Common myeloid progenitor, CD34-positive (primary cell): ENCODE measurements at regions not wholly inside any gene's neighbourhood (a gene's known extent, or its start where the extent isn't known, plus 50 kb on each side); places are given as distances from the start of the nearest gene placed in this dataset.

ENCODE experiments used
- CTCF ChIA-PET: fragments of 350-600 bp; sonication (Branson Sonifier 250); formaldehyde crosslinking; loops from one replicate; lab custom pipeline; 2021; ENCODE audit warnings: antibody characterized with exemption; lab: Charles Lee
- POLR2A ChIA-PET: fragments of 350-600 bp; sonication (Branson Sonifier 250); formaldehyde crosslinking; loops from one replicate; lab custom pipeline; 2021; ENCODE audit warnings: antibody characterized with exemption; lab: Charles Lee
- DNase-seq, 3 donors: peaks; one replicate each; pipeline versions ENCODE4 v3.0.0 to v3.0.0-alpha.2; 2013
- H3K27ac ChIP-seq, 2 experiments: 1 replicate in 1 of 2; 2 replicates in 1 of 2; pipeline ENCODE4 v1.7.0; 2013; ENCODE audit warnings: inconsistent platforms in 2 of 2, low read length in 2 of 2, mild to moderate bottlenecking in 2 of 2, low read depth in 1 of 2, moderate library complexity in 1 of 2; ENCODE audit not compliant: severe bottlenecking in 2 of 2, insufficient read depth in 1 of 2, poor library complexity in 1 of 2
- H3K27me3 ChIP-seq, 5 experiments: replicated peaks in 2 of 5; 1 replicate in 3 of 5; 2 replicates in 2 of 5; pipeline versions ENCODE4 v1.6.1 to v1.7.0; 2013; ENCODE audit warnings: low read length in 4 of 5, mild to moderate bottlenecking in 2 of 5, moderate library complexity in 2 of 5, inconsistent platforms in 1 of 5; ENCODE audit not compliant: insufficient read depth in 5 of 5, control insufficient read depth in 4 of 5
- H3K36me3 ChIP-seq, 4 experiments: 1 replicate in 2 of 4; 2 replicates in 2 of 4; pipeline versions ENCODE4 v1.6.1 to v1.7.0; 2013; ENCODE audit warnings: low read length in 3 of 4, control low read depth in 1 of 4, mild to moderate bottlenecking in 1 of 4; ENCODE audit not compliant: control insufficient read depth in 4 of 4, insufficient read depth in 4 of 4
- H3K4me1 ChIP-seq, 4 experiments: 1 replicate in 3 of 4; 2 replicates in 1 of 4; pipeline versions ENCODE4 v1.6.1 to v1.7.1; 2013; ENCODE audit warnings: low read length in 3 of 4, mild to moderate bottlenecking in 3 of 4, control low read depth in 1 of 4, inconsistent platforms in 1 of 4, moderate library complexity in 1 of 4; ENCODE audit not compliant: control insufficient read depth in 4 of 4, insufficient read depth in 4 of 4; ENCODE audit errors: control extremely low read depth in 1 of 4
- H3K4me3 ChIP-seq, 7 experiments: 1 replicate in 4 of 7; 2 replicates in 3 of 7; pipeline versions ENCODE4 v1.5.1 to v1.7.0; 2013; ENCODE audit warnings: mild to moderate bottlenecking in 7 of 7, low read length in 6 of 7, moderate library complexity in 6 of 7, inconsistent platforms in 2 of 7, low read depth in 2 of 7, control low read depth in 1 of 7; ENCODE audit not compliant: insufficient read depth in 4 of 7, control insufficient read depth in 1 of 7; ENCODE audit errors: extremely low read depth in 1 of 7
- H3K9me3 ChIP-seq, 5 experiments: 1 replicate in 4 of 5; 2 replicates in 1 of 5; pipeline versions ENCODE4 v1.6.1 to v1.7.1; 2013; ENCODE audit warnings: low read length in 4 of 5, mild to moderate bottlenecking in 2 of 5, inconsistent platforms in 1 of 5, low read depth in 1 of 5, moderate library complexity in 1 of 5; ENCODE audit not compliant: control insufficient read depth in 4 of 5, insufficient read depth in 2 of 5; ENCODE audit errors: control extremely low read depth in 1 of 5
- WGBS: methylation state at CpG from one replicate; pipeline ENCODE4 v1.1.5; 2013; ENCODE audit not compliant: insufficient coverage; 5-methylcytosine and 5-hydroxymethylcytosine counted together

DNA sequence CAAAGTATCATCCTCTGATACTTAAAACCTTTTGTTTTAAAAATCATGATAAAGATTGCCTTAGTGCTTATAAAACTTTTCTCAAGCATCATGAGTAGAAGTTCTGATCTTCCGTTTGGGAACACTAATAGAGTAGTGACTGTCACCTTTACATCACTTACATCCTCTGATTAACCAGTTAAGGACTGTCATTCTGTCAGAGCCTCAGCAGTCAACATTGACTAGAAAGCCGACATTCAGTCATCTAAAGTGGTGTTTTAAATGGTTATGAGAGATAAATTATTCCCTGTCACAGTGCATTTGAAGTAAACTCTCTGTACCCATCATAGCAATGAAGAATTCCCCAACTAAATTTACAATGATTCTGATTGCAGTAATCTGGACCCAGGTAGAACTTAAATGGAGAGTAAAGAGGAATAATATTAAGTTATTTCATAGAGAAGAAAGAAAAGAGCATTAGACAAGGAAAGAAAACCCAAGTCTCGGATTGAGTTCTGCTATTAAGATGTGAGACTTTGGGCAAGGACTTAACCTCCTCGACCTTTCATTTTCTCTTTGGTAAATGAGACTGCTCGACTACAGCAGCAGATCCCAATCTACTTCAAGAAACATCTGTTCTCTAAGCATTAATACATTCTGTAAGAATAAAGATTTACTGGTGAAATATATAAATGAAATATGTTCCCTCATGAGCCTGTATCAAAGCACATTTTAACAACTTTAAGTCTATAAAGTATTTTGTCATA is 563.9 kb upstream of the LMO3 start:
- no peak for DNase-seq
- no peaks in the 10 kb centered on the region for H3K4me1 ChIP-seq
- H3K27me3 ChIP-seq, result no peaks in the 10 kb centered on the region
- H3K4me3 ChIP-seq, result no peak overlapping the region
- CTCF ChIA-PET, result no interaction called here
- H3K36me3 ChIP-seq, result no peaks in the 10 kb centered on the region
- 100% methylated on average over 1 of the region's 5 CpGs for WGBS
- H3K27ac ChIP-seq, result no peak overlapping the region
- POLR2A ChIA-PET, result no interaction called here
- H3K9me3 ChIP-seq, result no peaks in the 10 kb centered on the region

- CTCF ChIA-PET, result no interaction called here
- H3K4me1 ChIP-seq, result no peaks in the 10 kb centered on the region
- no peak for DNase-seq
- 90% methylated on average over 8 of the region's 12 CpGs for WGBS
- no peak overlapping the region for H3K27ac ChIP-seq
- POLR2A ChIA-PET, result no interaction called here
- no peaks in the 10 kb centered on the region for H3K36me3 ChIP-seq
- no peak overlapping the region for H3K4me3 ChIP-seq
- no peaks in the 10 kb centered on the region for H3K9me3 ChIP-seq
- no peaks in the 10 kb centered on the region for H3K27me3 ChIP-seq
Measured at GRCh38 chr12:17159506-17160300, 553.7 kb upstream of the LMO3 start.

DNA sequence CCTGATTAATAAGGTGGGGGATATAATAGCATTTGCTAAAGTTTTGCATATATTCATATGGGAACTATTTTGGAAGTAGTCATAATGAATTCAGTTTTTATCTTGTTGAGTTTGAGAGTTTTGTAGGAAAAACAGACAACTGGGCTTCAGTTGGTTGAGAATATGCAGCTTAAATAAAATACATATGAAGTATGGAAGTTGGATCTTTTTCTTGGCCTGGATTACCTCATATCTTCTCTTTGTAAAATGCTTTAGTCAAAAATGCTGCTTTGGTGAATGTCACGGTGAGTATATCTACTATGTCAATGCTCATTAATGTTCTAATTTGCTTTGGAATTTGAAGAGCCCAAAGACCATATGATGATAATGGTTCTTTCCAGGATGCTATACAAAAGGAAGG is 552.2 kb upstream of the LMO3 start:
- POLR2A ChIA-PET, result no interaction called here
- Histone ChIP-seq H3K36me3 (no peaks in the 10 kb centered on the region), H3K4me3 (no peak overlapping the region), H3K9me3 (no peaks in the 10 kb centered on the region), H3K4me1 (no peaks in the 10 kb centered on the region), H3K27ac (no peak overlapping the region), H3K27me3 (no peaks in the 10 kb centered on the region)
- DNase-seq, result no peak
- CTCF ChIA-PET, result no interaction called here
- WGBS, result no CpG with 5 or more reads among the region's 1 CpG

DNA sequence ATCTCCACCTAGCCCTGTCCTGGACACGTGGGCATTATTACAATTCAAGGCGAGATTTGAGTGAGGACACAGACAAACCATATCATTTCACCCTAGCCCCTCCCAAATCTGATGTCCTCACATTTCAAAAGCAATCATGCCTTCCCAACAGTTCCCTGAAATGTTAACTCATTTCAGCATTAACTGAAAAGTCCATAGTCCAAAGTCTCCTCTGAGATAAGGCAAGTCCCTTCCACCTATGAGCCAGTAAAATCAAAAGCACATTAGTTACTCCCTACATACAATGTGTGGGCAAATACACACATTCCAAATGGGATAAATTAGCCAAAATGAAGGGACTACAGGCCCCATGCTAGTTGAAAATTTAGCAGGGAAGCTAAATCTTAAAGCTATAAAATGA is 546.0 kb upstream of the LMO3 start:
- DNase-seq, result no peak
- Histone ChIP-seq H3K4me1 (no peaks in the 10 kb centered on the region), H3K27me3 (no peaks in the 10 kb centered on the region), H3K27ac (no peak overlapping the region), H3K36me3 (no peaks in the 10 kb centered on the region), H3K9me3 (peaks cover 0 to 3% (median 0%) of the 10 kb centered on the region in 5 experiments), H3K4me3 (no peak overlapping the region)
- CTCF ChIA-PET, result no interaction called here
- POLR2A ChIA-PET, result no interaction called here
- WGBS, result 77% methylated on average over 2 of the region's 2 CpGs

DNA sequence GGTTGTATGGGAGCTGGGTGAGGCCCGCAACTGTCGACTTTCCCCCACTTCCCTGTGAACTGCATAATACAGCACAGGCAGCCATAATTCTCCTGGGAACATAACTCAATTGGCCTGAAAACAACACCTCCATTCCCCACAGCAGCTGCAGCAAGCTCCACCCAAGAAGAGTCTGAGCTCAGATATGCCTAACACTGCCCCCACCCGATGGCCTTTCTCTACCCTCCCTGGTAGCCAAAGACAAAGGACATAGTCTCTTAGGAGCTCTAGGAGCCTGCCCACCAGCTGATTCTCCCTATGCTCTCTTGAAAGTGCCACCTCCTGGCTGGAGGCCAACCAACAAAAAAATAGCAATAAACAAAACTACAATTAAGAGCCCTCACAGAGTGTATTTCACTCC is 542.7 kb upstream of the LMO3 start:
- no peaks in the 10 kb centered on the region for H3K27me3 ChIP-seq
- ChIA-PET POLR2A (no interaction called here), CTCF (no interaction called here)
- DNase-seq, result no peak
- WGBS, result 94% methylated on average over 2 of the region's 3 CpGs
- H3K27ac ChIP-seq, result no peak overlapping the region
- H3K36me3 ChIP-seq, result no peaks in the 10 kb centered on the region
- no peaks in the 10 kb centered on the region for H3K4me1 ChIP-seq
- H3K9me3 ChIP-seq, result peaks cover 0 to 4% (median 0%) of the 10 kb centered on the region in 5 experiments
- no peak overlapping the region for H3K4me3 ChIP-seq

- 72% methylated on average over 2 of the region's 2 CpGs for WGBS
Measured at GRCh38 chr12:17142856-17143255, 536.9 kb upstream of the LMO3 start.

GRCh38 chr12:17139931-17140330 is 534.0 kb upstream of the LMO3 start:
- WGBS, result 100% methylated on average over 1 of the region's 2 CpGs

More at GRCh38 chr12:17142856-17143255, 536.9 kb upstream of the LMO3 start:
- no peak overlapping the region for H3K27ac ChIP-seq
- DNase-seq, result no peak
- POLR2A ChIA-PET, result no interaction called here
- no peaks in the 10 kb centered on the region for H3K4me1 ChIP-seq
- H3K36me3 ChIP-seq, result no peaks in the 10 kb centered on the region
- no peaks in the 10 kb centered on the region for H3K27me3 ChIP-seq
- CTCF ChIA-PET, result no interaction called here
- H3K4me3 ChIP-seq, result no peak overlapping the region
- peaks cover 0 to 4% (median 0%) of the 10 kb centered on the region in 5 experiments for H3K9me3 ChIP-seq

More at GRCh38 chr12:17139931-17140330, 534.0 kb upstream of the LMO3 start:
- Histone ChIP-seq H3K4me1 (no peaks in the 10 kb centered on the region), H3K27ac (no peak overlapping the region), H3K36me3 (no peaks in the 10 kb centered on the region), H3K9me3 (no peaks in the 10 kb centered on the region), H3K27me3 (no peaks in the 10 kb centered on the region), H3K4me3 (no peak overlapping the region)
- POLR2A ChIA-PET, result no interaction called here
- CTCF ChIA-PET, result no interaction called here
- no peak for DNase-seq
